Lung (tissue), 11 donors: ENCODE measurements at regions not wholly inside any gene's neighbourhood (a gene's known extent, or its start where the extent isn't known, plus 50 kb on each side); places are given as distances from the start of the nearest gene placed in this dataset.

Experiments
- ATAC-seq: fragments of 200-7000 bp; cut with Tn5 transposase; one replicate; pipeline ENCODE4 v1.9.1; 2020; ENCODE audit warnings: moderate number of reproducible peaks; ENCODE audit not compliant: insufficient read depth, low FRiP score
- DNase-seq, 3 donors: peaks; one replicate each; pipeline ENCODE4 v3.0.0-alpha.2; 2013 to 2017
- H3K27ac ChIP-seq, 2 donors: one replicate each; pipeline ENCODE4 v1.5.1; 2013; ENCODE audit warnings: mild to moderate bottlenecking in 2 of 2, moderate library complexity in 2 of 2, control low read depth in 1 of 2, inconsistent platforms in 1 of 2, low read depth in 1 of 2, low read length in 1 of 2
- H3K27me3 ChIP-seq, 3 donors: one replicate each; pipeline ENCODE4 v1.5.1; 2013; ENCODE audit warnings: low read length in 2 of 3; ENCODE audit not compliant: control insufficient read depth in 3 of 3, insufficient read depth in 3 of 3
- H3K36me3 ChIP-seq, 4 donors: one replicate each; pipeline ENCODE4 v1.5.1; 2013; ENCODE audit warnings: low read length in 4 of 4, mild to moderate bottlenecking in 1 of 4, moderate library complexity in 1 of 4; ENCODE audit not compliant: control insufficient read depth in 4 of 4, insufficient read depth in 4 of 4
- H3K4me1 ChIP-seq, 5 donors: one replicate each; pipeline ENCODE4 v1.5.1; 2013; ENCODE audit warnings: low read length in 5 of 5, mild to moderate bottlenecking in 2 of 5, moderate library complexity in 1 of 5; ENCODE audit not compliant: control insufficient read depth in 5 of 5, insufficient read depth in 5 of 5
- H3K4me3 ChIP-seq: one replicate; pipeline ENCODE4 v1.5.1; 2013; ENCODE audit warnings: mild to moderate bottlenecking, control low read depth, moderate library complexity
- H3K9ac ChIP-seq, 2 donors: one replicate each; pipeline ENCODE4 v1.5.1; 2013; ENCODE audit warnings: low read length in 2 of 2, control low read depth in 1 of 2; ENCODE audit not compliant: insufficient read depth in 1 of 2
- H3K9me3 ChIP-seq, 4 donors: one replicate each; pipeline ENCODE4 v1.5.1; 2013; ENCODE audit warnings: low read length in 3 of 4, mild to moderate bottlenecking in 1 of 4, moderate library complexity in 1 of 4; ENCODE audit not compliant: control insufficient read depth in 4 of 4, insufficient read depth in 3 of 4
- WGBS, 2 donors: extraction: QIAGEN DNeasy Blood & Tissue Kit; methylation state at CpG; one replicate each; pipeline ENCODE4 v1.1.7; 2013; 5-methylcytosine and 5-hydroxymethylcytosine counted together
- TF ChIP-seq, protein P1 (sequence below): IDR thresholded peaks from 2 replicates; pipeline ENCODE4 v1.5.1; 2012; ENCODE audit warnings: mild to moderate bottlenecking; ENCODE audit errors: control extremely low read depth, extremely low read depth
- donor health status: control.
- donor health status: control.
- donor health status: Bipolar disorder and iron deficiency.
- donor health status: healthy.
- donor health status: DM: yes; HTN: yes; CAD: no.

- TF ChIP-seq, protein P1, sequence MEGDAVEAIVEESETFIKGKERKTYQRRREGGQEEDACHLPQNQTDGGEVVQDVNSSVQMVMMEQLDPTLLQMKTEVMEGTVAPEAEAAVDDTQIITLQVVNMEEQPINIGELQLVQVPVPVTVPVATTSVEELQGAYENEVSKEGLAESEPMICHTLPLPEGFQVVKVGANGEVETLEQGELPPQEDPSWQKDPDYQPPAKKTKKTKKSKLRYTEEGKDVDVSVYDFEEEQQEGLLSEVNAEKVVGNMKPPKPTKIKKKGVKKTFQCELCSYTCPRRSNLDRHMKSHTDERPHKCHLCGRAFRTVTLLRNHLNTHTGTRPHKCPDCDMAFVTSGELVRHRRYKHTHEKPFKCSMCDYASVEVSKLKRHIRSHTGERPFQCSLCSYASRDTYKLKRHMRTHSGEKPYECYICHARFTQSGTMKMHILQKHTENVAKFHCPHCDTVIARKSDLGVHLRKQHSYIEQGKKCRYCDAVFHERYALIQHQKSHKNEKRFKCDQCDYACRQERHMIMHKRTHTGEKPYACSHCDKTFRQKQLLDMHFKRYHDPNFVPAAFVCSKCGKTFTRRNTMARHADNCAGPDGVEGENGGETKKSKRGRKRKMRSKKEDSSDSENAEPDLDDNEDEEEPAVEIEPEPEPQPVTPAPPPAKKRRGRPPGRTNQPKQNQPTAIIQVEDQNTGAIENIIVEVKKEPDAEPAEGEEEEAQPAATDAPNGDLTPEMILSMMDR, result no peak
- 88 to 95% methylated on average over 4 of the region's 4 CpGs for WGBS, 2 donors
- H3K36me3 ChIP-seq, result no peaks in the 10 kb centered on the region
- DNase-seq (no peak), ATAC-seq (no peak)
- H3K4me3 ChIP-seq, result no peak overlapping the region
- no peak overlapping the region for H3K9ac ChIP-seq
- no peaks in the 10 kb centered on the region for H3K9me3 ChIP-seq
- H3K4me1 ChIP-seq, result no peaks in the 10 kb centered on the region
- H3K27me3 ChIP-seq, result no peaks in the 10 kb centered on the region
- H3K27ac ChIP-seq, result no peak overlapping the region
Observed at GRCh38 chr12:61220337-61220736, 1039.9 kb upstream of the USP15 start.

DNA sequence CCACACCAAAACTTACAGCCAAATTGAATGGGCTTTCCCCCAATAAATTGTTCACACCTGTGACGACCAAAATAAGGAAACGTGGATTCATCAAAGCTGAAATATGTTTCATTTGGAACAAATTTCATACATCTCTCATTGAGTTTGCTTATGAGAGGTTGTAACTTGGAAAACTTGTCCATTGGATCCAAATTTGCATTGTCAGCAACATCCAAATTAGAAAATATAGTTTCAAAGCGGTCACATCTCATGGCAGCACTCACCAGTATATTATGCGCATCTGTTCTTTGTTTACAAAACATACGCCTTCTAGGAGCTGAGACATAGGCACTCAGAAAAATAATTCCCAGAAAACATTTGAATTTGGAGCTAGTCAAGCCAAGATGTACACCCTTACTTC, 1028.2 kb upstream of the USP15 start:
- peaks cover 0 to 2% (median 0%) of the 10 kb centered on the region in 4 donors for H3K9me3 ChIP-seq
- DNase-seq (no peak), ATAC-seq (no peak)
- no peaks in the 10 kb centered on the region for H3K36me3 ChIP-seq
- H3K27me3 ChIP-seq, result no peaks in the 10 kb centered on the region
- no peaks in the 10 kb centered on the region for H3K4me1 ChIP-seq
- H3K4me3 ChIP-seq, result no peak overlapping the region
- no peak overlapping the region for H3K9ac ChIP-seq
- no peak overlapping the region for H3K27ac ChIP-seq
- TF ChIP-seq, protein P1, result no peak
- 85 to 93% methylated on average over 5 of the region's 5 CpGs for WGBS, 2 donors

- H3K36me3 ChIP-seq, result no peaks in the 10 kb centered on the region
- TF ChIP-seq, protein P1, result no peak
- no peak overlapping the region for H3K9ac ChIP-seq
- no peak for DNase-seq
- no peaks in the 10 kb centered on the region for H3K27me3 ChIP-seq
- no peak overlapping the region for H3K4me3 ChIP-seq
- H3K4me1 ChIP-seq, result no peaks in the 10 kb centered on the region
- ATAC-seq, result no peak
- H3K27ac ChIP-seq, result no peak overlapping the region
- WGBS, 2 donors, result 85 to 90% methylated on average over 2 of the region's 2 CpGs
- H3K9me3 ChIP-seq, result peaks cover 0 to 4% (median 1%) of the 10 kb centered on the region in 4 donors
Observed at GRCh38 chr12:61250303-61250702, 1009.9 kb upstream of the USP15 start.

DNA sequence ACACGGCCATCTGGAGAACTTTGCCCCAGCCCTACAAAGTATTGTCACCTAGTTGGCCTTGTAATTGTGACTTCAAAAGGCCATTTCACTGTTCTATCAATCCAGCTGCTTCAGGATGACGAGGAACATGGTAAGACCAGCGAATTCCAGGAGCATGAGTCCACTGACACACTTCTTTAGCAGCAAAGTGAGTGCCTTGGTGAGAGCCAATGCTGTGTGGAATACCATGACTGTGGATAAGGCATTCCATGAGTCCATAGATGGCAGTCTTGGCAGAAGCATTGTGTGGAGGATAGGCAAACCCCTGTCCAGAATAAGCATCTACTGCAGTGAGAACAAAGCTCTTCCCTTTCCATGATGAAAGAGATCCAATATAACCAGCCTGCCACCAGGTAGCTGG, 1009.1 kb upstream of the USP15 start:
- H3K9ac ChIP-seq, result no peak overlapping the region
- DNase-seq (no peak), ATAC-seq (no peak)
- H3K4me3 ChIP-seq, result no peak overlapping the region
- no peak overlapping the region for H3K27ac ChIP-seq
- H3K4me1 ChIP-seq, result no peaks in the 10 kb centered on the region
- WGBS, 2 donors, result 64 to 72% methylated on average over 3 of the region's 3 CpGs
- no peaks in the 10 kb centered on the region for H3K36me3 ChIP-seq
- peaks cover 0 to 4% (median 1%) of the 10 kb centered on the region in 4 donors for H3K9me3 ChIP-seq
- TF ChIP-seq, protein P1, result no peak
- no peaks in the 10 kb centered on the region for H3K27me3 ChIP-seq
